ENCODE measurements at regions not wholly inside any gene's neighbourhood (a gene's known extent, or its start where the extent isn't known, plus 50 kb on each side); places are given as distances from the start of the nearest gene placed in this dataset.

GRCh38 chr4:45121426-45121975 lies 395.1 kb upstream of the GNPDA2 start:
- Histone ChIP-seq H3K4me2 (no peak overlapping the region), H3K4me3 (no peak overlapping the region), H3K9me3 (no peaks in the 10 kb centered on the region), H4K20me1 (no peaks in the 10 kb centered on the region), H3K27me3 (no peaks in the 10 kb centered on the region), H3K27ac (no peak overlapping the region), H3K9ac (no peak overlapping the region), H3K36me3 (no peaks in the 10 kb centered on the region), H3K4me1 (no peaks in the 10 kb centered on the region)
- TF ChIP-seq Cebpa-rat (IDR thresholded peaks at IDR 0.05) = no peak

- Histone ChIP-seq H3K9ac (no peak overlapping the region), H3K27ac (no peak overlapping the region), H3K27me3 (no peaks in the 10 kb centered on the region), H3K9me3 (no peaks in the 10 kb centered on the region), H3K4me3 (no peak overlapping the region), H4K20me1 (no peaks in the 10 kb centered on the region), H3K36me3 (no peaks in the 10 kb centered on the region), H3K4me1 (no peaks in the 10 kb centered on the region), H3K4me2 (no peak overlapping the region)
- no peak for TF ChIP-seq Cebpa-rat (IDR thresholded peaks at IDR 0.05)
These were observed 393.8 kb upstream of the GNPDA2 start for GRCh38 chr4:45120163-45120562.

GRCh38 chr4:45119376-45119775 lies 393.0 kb upstream of the GNPDA2 start:
- no peak overlapping the region for H3K4me2 ChIP-seq
- H3K27me3 ChIP-seq = no peaks in the 10 kb centered on the region
- no peak for TF ChIP-seq Cebpa-rat (IDR thresholded peaks at IDR 0.05)
- H3K9me3 ChIP-seq = no peaks in the 10 kb centered on the region
- H3K4me3 ChIP-seq = no peak overlapping the region
- H3K9ac ChIP-seq = no peak overlapping the region
- no peak overlapping the region for H3K27ac ChIP-seq
- no peaks in the 10 kb centered on the region for H3K36me3 ChIP-seq
- H4K20me1 ChIP-seq = no peaks in the 10 kb centered on the region
- H3K4me1 ChIP-seq = no peaks in the 10 kb centered on the region

- Histone ChIP-seq H4K20me1 (no peaks in the 10 kb centered on the region), H3K9ac (no peak overlapping the region), H3K9me3 (no peaks in the 10 kb centered on the region), H3K27ac (no peak overlapping the region), H3K4me3 (no peak overlapping the region), H3K4me2 (no peak overlapping the region), H3K4me1 (no peaks in the 10 kb centered on the region), H3K36me3 (no peaks in the 10 kb centered on the region), H3K27me3 (no peaks in the 10 kb centered on the region)
- TF ChIP-seq Cebpa-rat (IDR thresholded peaks at IDR 0.05) = no peak
These were observed 376.4 kb upstream of the GNPDA2 start for GRCh38 chr4:45102716-45103115.

- Histone ChIP-seq H3K27me3 (no peaks in the 10 kb centered on the region), H3K4me3 (no peak overlapping the region), H3K9me3 (no peaks in the 10 kb centered on the region), H3K4me1 (no peaks in the 10 kb centered on the region), H3K4me2 (no peak overlapping the region), H3K9ac (no peak overlapping the region), H3K36me3 (no peaks in the 10 kb centered on the region), H3K27ac (no peak overlapping the region), H4K20me1 (no peaks in the 10 kb centered on the region)
- TF ChIP-seq Cebpa-rat (IDR thresholded peaks at IDR 0.05) = no peak
These were observed 374.8 kb upstream of the GNPDA2 start for GRCh38 chr4:45100956-45101818.

- H3K4me2 ChIP-seq = no peak overlapping the region
- no peak overlapping the region for H3K9ac ChIP-seq
- H3K27ac ChIP-seq = no peak overlapping the region
- no peak overlapping the region for H3K4me3 ChIP-seq
- H3K27me3 ChIP-seq = no peaks in the 10 kb centered on the region
- no peaks in the 10 kb centered on the region for H4K20me1 ChIP-seq
- no peak for TF ChIP-seq Cebpa-rat (IDR thresholded peaks at IDR 0.05)
- no peaks in the 10 kb centered on the region for H3K9me3 ChIP-seq
- H3K36me3 ChIP-seq = no peaks in the 10 kb centered on the region
- H3K4me1 ChIP-seq = no peaks in the 10 kb centered on the region
These were observed 373.1 kb upstream of the GNPDA2 start for GRCh38 chr4:45099471-45099870.

GRCh38 chr4:45094684-45095083 lies 368.3 kb upstream of the GNPDA2 start:
- Histone ChIP-seq H3K4me1 (no peaks in the 10 kb centered on the region), H3K27ac (no peak overlapping the region), H3K9me3 (peaks cover 20% of the 10 kb centered on the region)

GRCh38 chr4:45082101-45082500 lies 355.7 kb upstream of the GNPDA2 start:
- Histone ChIP-seq H3K27ac (no peak overlapping the region), H3K4me3 (no peak overlapping the region), H3K27me3 (no peaks in the 10 kb centered on the region), H3K4me1 (no peaks in the 10 kb centered on the region), H3K9ac (no peak overlapping the region), H3K4me2 (no peak overlapping the region), H3K36me3 (no peaks in the 10 kb centered on the region), H4K20me1 (no peaks in the 10 kb centered on the region), H3K9me3 (no peaks in the 10 kb centered on the region)
- no peak for TF ChIP-seq Cebpa-rat (IDR thresholded peaks at IDR 0.05)

More at GRCh38 chr4:45094684-45095083, 368.3 kb upstream of the GNPDA2 start:
- H3K9ac ChIP-seq = no peak overlapping the region
- H3K36me3 ChIP-seq = no peaks in the 10 kb centered on the region
- TF ChIP-seq Cebpa-rat (IDR thresholded peaks at IDR 0.05) = no peak
- H4K20me1 ChIP-seq = no peaks in the 10 kb centered on the region
- no peak overlapping the region for H3K4me3 ChIP-seq
- H3K27me3 ChIP-seq = no peaks in the 10 kb centered on the region
- H3K4me2 ChIP-seq = no peak overlapping the region

- H3K4me2 ChIP-seq = no peak overlapping the region
- H3K4me3 ChIP-seq = no peak overlapping the region
- H3K9me3 ChIP-seq = no peaks in the 10 kb centered on the region
- H3K36me3 ChIP-seq = no peaks in the 10 kb centered on the region
- no peak overlapping the region for H3K27ac ChIP-seq
- no peak for TF ChIP-seq Cebpa-rat (IDR thresholded peaks at IDR 0.05)
- no peak overlapping the region for H3K9ac ChIP-seq
- H3K27me3 ChIP-seq = no peaks in the 10 kb centered on the region
- H4K20me1 ChIP-seq = no peaks in the 10 kb centered on the region
- no peaks in the 10 kb centered on the region for H3K4me1 ChIP-seq
These were observed 353.3 kb upstream of the GNPDA2 start for GRCh38 chr4:45079616-45080015.

- Histone ChIP-seq H3K36me3 (no peaks in the 10 kb centered on the region), H3K4me1 (no peaks in the 10 kb centered on the region), H3K4me2 (no peak overlapping the region), H3K9ac (no peak overlapping the region), H3K4me3 (no peak overlapping the region), H3K27me3 (no peaks in the 10 kb centered on the region), H3K9me3 (no peaks in the 10 kb centered on the region), H3K27ac (no peak overlapping the region), H4K20me1 (no peaks in the 10 kb centered on the region)
- TF ChIP-seq Cebpa-rat (IDR thresholded peaks at IDR 0.05) = no peak
These were observed 351.8 kb upstream of the GNPDA2 start for GRCh38 chr4:45078201-45078600.
